ENCODE measurements at regions not wholly inside any gene's neighbourhood (a gene's known extent, or its start where the extent isn't known, plus 50 kb on each side); places are given as distances from the start of the nearest gene placed in this dataset.
"Not testable (repeated sequence)": the region's sequence is repeated elsewhere in the genome, so short reads cannot be mapped to it uniquely, and the experiment has no call there.

DNA sequence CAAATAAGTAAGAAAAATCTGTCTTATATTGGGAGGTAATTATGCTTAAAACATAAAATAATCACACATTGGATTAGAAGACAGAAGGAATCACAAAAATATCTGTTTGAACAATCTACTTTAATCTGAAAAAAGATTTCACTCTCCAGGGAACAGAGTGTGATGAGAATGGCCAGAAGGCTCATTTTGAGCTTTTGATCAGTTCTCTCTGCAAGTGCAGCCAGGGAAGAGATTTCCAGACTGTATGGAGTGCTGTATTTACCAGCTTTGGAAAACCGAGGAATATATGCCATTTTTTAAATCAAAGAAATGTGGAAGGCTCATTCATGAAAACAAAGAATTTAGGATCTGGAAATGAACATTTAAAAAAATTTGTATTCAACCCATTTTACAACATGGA, 83.0 kb upstream of the WAC start:
- no peaks in the 10 kb centered on the region for H3K9me3 ChIP-seq
- no peak overlapping the region for H3K4me3 ChIP-seq
- TF ChIP-seq POLR2AphosphoS5 (IDR thresholded peaks at IDR 0.05; ENCODE audit: insufficient read depth in 1 of 2, low read depth in 1 of 2) (no peak), POLR2A (IDR thresholded peaks at IDR 0.05) (no peak)
- TF ChIP-seq, protein P1, sequence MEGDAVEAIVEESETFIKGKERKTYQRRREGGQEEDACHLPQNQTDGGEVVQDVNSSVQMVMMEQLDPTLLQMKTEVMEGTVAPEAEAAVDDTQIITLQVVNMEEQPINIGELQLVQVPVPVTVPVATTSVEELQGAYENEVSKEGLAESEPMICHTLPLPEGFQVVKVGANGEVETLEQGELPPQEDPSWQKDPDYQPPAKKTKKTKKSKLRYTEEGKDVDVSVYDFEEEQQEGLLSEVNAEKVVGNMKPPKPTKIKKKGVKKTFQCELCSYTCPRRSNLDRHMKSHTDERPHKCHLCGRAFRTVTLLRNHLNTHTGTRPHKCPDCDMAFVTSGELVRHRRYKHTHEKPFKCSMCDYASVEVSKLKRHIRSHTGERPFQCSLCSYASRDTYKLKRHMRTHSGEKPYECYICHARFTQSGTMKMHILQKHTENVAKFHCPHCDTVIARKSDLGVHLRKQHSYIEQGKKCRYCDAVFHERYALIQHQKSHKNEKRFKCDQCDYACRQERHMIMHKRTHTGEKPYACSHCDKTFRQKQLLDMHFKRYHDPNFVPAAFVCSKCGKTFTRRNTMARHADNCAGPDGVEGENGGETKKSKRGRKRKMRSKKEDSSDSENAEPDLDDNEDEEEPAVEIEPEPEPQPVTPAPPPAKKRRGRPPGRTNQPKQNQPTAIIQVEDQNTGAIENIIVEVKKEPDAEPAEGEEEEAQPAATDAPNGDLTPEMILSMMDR (IDR thresholded peaks at IDR 0.05), result no peak
- no peak overlapping the region for H3K27ac ChIP-seq
- H3K36me3 ChIP-seq, result no peaks in the 10 kb centered on the region
- no peaks in the 10 kb centered on the region for H3K27me3 ChIP-seq
- H3K4me1 ChIP-seq, result no peaks in the 10 kb centered on the region
- intact Hi-C loops (cut with DNase I), result no loop called here
- DNase-seq (ENCODE audit: extremely low spot score in 2 of 2), result no peak

- no peaks in the 10 kb centered on the region for H3K27me3 ChIP-seq
- no peaks in the 10 kb centered on the region for H3K9me3 ChIP-seq
- H3K27ac ChIP-seq, result no peak overlapping the region
- no peak overlapping the region for H3K4me3 ChIP-seq
- TF ChIP-seq POLR2A (IDR thresholded peaks at IDR 0.05) (no peak), POLR2AphosphoS5 (IDR thresholded peaks at IDR 0.05; ENCODE audit: insufficient read depth in 1 of 2, low read depth in 1 of 2) (no peak)
- TF ChIP-seq, protein P1 (IDR thresholded peaks at IDR 0.05), result no peak
- no peaks in the 10 kb centered on the region for H3K4me1 ChIP-seq
- intact Hi-C loops (cut with DNase I), result no loop called here
- H3K36me3 ChIP-seq, result no peaks in the 10 kb centered on the region
- DNase-seq (ENCODE audit: extremely low spot score in 2 of 2), result no peak
These were observed 79.0 kb upstream of the WAC start for GRCh38 chr10:28453926-28454325.

- H3K36me3 ChIP-seq, result no peaks in the 10 kb centered on the region
- no peak for DNase-seq (ENCODE audit: extremely low spot score in 2 of 2)
- TF ChIP-seq POLR2AphosphoS5 (IDR thresholded peaks at IDR 0.05; ENCODE audit: insufficient read depth in 1 of 2, low read depth in 1 of 2) (no peak), POLR2A (IDR thresholded peaks at IDR 0.05) (no peak)
- TF ChIP-seq, protein P1 (IDR thresholded peaks at IDR 0.05), result no peak
- no peak overlapping the region for H3K27ac ChIP-seq
- intact Hi-C loops (cut with DNase I), result no loop called here
- no peaks in the 10 kb centered on the region for H3K27me3 ChIP-seq
- H3K4me3 ChIP-seq, result no peak overlapping the region
- no peaks in the 10 kb centered on the region for H3K4me1 ChIP-seq
- no peaks in the 10 kb centered on the region for H3K9me3 ChIP-seq
These were observed 75.8 kb upstream of the WAC start for GRCh38 chr10:28457110-28457509.

- H3K9me3 ChIP-seq; intact Hi-C loops (cut with DNase I); H3K36me3 ChIP-seq; H3K27me3 ChIP-seq; H3K27ac ChIP-seq; DNase-seq (ENCODE audit: extremely low spot score in 2 of 2); H3K4me3 ChIP-seq; H3K4me1 ChIP-seq: not testable (repeated sequence)
These were observed 75.0 kb upstream of the WAC start for GRCh38 chr10:28457873-28458272.

DNA sequence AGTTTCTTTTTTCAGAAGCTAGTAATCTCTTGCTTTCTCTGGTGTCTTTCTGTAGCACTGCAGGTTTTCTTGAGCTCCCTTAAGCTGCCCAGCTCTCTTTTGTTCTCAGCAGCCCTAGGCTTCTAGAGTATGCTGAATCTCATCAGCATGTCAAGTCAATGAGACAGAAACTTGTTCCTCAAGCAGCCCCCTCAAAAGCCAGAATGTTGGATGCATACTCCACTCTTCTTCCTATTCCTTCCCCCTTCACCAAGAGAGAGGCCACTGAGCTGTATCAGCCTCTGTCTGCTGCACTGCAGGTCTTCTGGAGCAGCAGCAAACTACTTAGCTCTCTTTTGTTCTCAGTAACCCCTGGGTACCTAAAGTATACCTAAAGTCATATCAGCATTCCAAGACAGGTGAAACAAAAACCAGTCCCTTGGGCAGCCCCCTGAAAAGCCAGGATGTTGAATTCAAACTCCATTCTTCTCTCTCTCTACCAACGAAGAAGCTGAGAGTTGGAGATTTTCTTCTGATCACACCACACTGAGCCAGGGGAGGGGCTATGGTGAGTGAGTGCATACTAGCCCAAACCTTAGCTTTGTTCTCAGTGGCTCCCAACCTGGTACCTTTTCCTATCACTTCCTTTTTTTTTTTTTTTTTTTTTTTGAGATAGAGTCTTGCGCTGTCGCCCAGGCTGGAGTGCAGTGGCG, 73.3 kb upstream of the WAC start:
- no peak overlapping the region for H3K4me3 ChIP-seq
- no peaks in the 10 kb centered on the region for H3K36me3 ChIP-seq
- no peaks in the 10 kb centered on the region for H3K9me3 ChIP-seq
- TF ChIP-seq, protein P1 (IDR thresholded peaks at IDR 0.05), result no peak
- no peak for TF ChIP-seq POLR2A (IDR thresholded peaks at IDR 0.05)
- TF ChIP-seq POLR2AphosphoS5 (IDR thresholded peaks at IDR 0.05; ENCODE audit: insufficient read depth in 1 of 2, low read depth in 1 of 2), result no peak
- H3K27me3 ChIP-seq, result no peaks in the 10 kb centered on the region
- H3K27ac ChIP-seq, result no peak overlapping the region
- H3K4me1 ChIP-seq, result no peaks in the 10 kb centered on the region
- intact Hi-C loops (cut with DNase I), result no loop called here
- no peak for DNase-seq (ENCODE audit: extremely low spot score in 2 of 2)

Data from vagina (tissue), 2 donors.